GM21529 (cell line): ENCODE measurements at regions not wholly inside any gene's neighbourhood (a gene's known extent, or its start where the extent isn't known, plus 50 kb on each side); places are given as distances from the start of the nearest gene placed in this dataset.
"Not testable (repeated sequence)": the region's sequence is repeated elsewhere in the genome, so short reads cannot be mapped to it uniquely, and the experiment has no call there.

Experiments
- ATAC-seq: cut with Tn5 transposase; IDR thresholded peaks from one replicate; pipeline ENCODE4 v1.9.1; 2021; ENCODE audit not compliant: unreplicated experiment

DNA sequence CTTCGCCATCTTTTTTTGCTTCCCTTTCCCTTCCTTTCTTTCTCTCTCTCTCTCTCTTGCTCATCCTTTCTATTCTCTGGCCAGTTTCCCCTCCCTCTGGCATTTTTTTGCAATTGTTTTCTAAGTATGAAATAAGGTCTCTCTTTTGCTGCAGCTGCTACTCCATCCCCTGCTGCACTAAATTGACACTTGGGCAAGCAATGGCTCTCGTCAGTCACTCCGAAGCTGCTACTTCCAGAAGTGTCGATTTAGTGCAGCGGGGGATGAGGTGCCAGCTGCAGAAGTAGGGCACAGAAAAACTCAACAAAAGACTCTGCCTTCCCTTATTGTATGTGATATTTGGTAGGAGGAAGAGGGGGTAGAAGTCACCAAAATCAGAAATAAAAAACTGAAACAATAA lies 642.3 kb downstream of the RWDD3 start:
- ATAC-seq, result no peak

DNA sequence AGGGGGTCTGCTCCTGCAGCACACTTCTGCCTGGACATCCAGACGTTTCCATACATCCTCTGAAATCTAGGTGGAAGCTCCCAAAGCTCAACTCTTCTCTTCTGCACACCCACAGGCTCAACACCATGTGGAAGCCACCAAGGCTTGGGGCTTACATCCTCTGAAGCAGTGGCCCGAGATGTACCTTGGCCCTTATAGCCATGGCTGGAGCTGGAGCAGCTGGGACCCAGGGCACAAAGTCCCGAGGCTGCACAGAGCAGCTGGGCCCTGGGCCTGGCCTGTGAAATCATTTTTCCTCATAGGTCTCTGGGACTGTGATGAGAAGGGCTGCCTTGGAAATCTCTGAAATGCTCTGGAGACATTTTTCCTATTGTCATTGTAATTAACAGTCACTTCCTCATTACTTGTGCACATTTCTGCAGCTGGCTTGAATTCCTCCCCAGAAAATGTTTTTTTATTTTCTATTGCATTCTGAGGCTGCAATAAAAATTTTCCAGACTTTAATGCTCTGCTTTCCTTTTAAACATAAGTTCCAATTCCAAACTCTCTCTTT lies 645.6 kb downstream of the RWDD3 start:
- no peak for ATAC-seq

DNA sequence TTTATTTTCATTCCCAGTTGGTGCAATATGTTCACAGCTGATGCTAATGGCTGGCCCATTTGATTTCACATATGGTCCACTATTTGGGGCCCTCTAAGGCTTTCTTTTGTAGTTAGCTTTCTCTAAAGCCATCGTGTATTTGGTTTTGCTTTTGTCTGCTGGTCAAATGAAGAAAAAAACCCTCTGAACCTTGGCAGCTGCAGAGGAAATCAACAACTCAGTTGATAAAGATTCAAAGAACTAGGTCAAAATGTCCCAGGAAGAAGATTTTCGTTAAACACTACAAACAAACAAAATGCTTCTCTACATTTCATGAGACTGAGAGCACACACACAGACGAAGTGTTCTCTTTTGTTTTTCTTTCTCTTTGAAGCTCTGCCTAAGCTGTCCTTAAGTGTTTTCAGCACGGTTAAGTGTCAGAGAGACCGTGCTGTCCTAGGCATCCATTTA lies 655.0 kb downstream of the RWDD3 start:
- ATAC-seq, result no peak

DNA sequence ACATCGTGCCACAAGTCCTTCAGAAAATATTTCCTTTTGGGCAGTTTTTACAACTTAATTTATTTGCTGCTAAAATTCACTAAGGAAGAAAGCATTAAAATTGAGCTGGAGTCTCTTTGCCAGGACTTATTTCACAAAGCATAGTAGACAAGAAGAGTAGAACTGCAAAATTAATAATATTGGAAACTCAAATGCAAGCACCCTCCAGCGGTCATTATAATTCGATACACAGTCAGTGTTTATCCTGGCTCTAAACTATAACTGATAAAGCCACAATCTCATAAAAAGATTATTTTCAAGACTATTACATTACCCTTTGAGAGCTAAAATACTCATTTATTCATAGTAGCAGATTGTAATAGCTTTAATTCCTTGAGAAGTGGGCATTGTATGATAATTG lies 655.4 kb downstream of the RWDD3 start:
- no peak for ATAC-seq

DNA sequence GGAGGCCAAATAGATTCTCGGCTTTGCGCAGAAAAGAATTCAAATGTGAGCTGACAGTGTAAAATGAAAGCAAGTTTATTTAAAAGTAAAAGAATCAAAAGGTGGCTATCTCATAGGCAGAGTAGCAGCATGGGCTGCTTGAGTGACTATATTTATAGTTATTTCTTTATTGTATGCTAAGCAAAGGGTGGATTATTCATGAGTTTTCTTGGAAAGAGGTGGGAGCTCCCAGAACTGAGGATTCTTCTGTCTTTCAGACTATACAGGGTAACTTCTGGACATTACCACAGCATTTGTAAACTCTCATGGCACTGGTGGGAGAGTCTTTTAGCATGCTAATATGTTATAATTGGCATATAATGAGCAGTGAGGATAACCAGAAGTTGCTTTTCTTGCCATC lies 659.9 kb downstream of the RWDD3 start:
- no peak for ATAC-seq

DNA sequence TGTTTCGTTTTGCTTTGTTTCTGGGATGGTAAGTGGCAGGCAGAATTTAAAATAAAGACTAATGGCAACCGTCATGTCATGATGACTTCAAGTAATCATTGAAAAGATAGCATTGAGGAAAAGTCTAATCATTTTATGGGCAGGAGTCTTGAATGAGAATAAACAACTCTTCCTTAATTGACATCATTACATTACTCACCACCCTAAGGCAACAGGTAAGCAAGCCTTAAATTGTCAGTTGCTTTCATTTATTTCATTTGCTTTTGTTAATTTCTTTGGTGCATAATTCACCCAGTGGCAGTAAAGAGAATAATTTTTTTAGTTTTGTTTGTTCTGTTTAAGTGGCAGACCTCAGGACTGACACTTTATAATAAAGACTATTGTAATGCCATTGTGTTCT lies 669.0 kb downstream of the RWDD3 start:
- ATAC-seq, result no peak

DNA sequence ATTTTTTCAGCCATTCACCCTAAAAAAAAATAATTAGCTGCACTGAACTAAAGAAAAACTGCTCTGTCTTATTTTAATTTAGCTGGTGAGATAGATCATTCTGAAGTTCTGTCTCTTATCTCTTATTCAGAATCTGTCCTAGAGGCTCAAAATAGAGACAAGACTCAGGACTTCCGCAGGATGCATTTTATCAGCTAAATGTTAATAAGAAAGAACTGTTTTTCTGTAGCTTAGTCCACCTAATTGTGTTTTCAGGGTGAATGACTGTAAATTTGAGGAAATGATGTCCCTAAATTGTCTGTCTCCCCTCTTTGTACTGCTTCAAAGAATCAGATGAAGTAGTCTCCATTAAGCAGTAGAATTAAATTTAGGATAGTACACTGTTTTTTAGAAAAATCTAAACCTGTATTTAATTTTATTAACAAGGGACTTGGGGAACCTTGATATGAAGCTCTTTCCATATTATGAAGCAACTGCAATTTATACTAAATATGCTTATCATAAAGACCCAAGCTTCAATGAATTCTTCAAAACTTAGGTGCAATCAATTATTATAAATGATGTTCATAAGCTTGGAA lies 671.9 kb downstream of the RWDD3 start:
- no peak for ATAC-seq

DNA sequence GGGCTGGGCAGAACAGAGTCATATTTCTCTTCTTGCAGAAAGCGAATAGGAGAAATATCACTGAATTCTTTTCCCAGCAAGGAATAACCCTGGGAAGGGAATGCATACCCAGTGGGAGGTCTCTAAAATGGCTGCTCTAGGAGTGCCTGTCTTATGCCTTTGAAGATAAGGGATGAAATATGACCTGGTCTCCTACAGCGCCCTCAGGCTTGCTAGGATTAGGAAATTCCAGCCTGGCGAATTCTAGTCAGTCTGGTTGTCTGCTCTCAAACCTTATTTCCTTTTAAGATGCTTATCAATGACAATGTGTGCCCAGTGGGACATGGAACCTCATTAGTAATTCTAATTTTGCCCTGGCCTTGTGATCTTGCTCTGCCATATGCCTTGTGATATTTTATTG lies 677.7 kb downstream of the RWDD3 start:
- ATAC-seq, result not testable (repeated sequence)

DNA sequence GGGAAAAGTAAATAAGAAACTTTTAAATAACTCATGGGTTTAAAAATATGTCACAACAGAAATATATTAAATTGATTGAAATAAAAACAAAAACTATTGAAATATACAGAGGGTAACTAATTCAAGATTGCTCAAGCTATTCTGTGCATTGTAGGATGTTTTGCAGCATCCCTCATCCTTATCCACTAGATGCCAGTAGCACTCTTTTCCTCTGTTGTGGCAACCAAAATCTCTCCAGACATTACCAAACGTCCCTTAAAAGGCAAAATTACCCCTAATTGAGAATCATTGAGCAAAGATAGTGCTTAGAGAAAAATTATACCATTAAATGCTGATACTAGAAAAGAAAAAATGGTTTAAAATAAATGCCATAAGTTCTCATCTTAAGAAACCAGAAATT lies 682.6 kb downstream of the RWDD3 start:
- no peak for ATAC-seq

DNA sequence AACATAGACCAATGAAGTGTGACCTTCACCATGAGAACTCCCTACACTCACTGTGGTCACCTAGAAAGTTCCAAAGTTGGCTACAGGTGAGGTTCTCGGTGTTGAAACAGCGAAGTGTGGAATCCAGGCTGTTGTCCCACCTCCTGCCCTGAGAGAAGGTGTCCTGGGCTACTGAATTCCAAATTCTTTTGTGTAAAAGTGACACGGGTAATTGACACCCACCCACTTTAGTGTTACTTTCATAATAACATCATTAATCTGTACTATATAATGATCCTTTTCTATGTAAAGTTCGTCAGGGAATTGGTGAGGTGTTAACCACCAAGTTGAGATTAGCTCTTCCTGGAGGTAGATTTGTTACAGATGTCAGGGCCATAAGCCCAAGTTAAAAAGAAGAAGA lies 690.7 kb downstream of the RWDD3 start:
- ATAC-seq, result no peak

DNA sequence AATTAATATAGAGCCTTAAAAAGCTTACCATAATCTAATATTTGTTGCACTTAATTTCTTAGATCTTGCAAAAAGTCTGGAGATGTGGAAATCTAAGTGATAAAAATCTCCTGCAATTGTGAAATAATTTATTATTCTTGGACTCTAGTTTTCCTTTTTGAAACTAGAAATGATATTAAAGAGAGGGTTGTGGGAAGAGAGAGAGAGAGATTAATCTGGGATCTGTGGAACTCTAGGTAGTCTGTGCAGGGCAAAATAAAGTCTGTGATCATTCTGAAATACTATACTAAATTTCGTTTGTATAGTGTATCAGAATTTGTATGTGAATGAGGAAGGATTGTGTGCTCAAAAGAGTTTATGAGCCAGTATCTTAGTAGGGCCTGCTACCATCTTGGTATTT lies 692.3 kb downstream of the RWDD3 start:
- ATAC-seq, result no peak

DNA sequence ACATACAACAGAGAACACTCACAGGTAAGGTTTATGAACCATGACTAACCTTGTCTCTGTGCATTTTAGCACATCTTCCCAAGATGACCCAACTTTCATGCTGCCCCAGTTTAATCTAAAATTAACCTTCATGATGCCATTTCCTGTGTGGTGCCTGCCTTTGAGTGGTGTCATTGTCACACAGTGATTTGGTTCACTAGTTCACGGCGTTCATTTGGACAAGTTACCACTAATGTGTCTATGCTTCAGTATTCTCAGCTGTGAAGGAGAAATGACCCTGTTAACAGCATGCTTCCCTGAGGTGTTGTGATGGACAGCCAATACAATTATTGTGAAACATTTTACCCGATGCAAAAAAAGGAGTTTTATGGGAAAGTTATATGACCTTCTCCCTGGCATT lies 693.1 kb downstream of the RWDD3 start:
- no peak for ATAC-seq

DNA sequence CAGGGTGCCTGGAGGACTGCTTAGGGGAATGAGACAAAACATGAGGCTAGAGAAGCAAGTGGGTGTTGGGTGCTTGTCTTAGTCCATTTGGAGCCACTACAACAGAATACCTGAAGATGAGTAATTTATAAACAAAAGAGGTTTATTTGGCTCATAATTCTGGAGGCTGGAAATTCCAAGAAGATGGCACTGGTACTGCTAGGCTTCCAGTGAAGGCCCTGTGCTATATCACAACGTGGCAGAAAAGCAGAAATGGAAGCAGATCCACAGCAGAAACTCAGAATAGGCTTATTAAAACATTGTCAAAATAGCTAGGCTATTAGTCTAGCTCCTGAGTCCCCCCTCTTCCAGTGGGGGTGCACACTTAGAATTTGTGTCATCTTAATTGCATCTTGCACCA lies 701.7 kb downstream of the RWDD3 start:
- ATAC-seq, result no peak

DNA sequence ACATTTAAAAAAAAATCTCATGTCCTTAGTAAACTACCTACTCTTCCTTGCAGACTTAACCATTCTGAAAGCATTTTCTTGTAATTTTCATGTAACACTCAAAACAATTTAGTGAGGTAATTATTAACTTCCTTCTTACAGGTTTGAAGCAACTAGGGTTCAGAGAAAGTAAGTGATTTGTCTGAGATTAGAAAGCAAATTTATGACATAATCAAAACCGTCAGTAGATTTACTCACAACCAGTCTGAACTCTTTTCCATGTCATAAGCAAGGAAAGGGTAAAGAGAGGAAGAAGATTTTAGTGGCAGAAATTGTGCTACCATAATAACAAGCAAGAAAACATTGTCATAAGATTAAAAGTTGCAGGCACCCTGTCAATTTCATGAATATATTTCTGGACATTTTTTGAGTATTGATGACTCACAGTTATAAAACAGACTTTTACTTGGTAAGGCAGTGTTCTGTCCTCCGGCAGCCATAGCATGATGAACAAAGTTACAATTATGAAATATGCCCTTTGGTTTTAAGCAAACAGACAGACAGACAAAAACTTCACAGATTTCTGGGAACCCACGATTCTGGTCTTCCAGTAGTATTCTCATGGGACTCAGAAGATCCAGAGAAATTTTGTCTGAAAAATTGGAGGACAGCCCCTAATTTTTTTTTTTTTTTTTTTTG lies 707.2 kb downstream of the RWDD3 start:
- no peak for ATAC-seq

DNA sequence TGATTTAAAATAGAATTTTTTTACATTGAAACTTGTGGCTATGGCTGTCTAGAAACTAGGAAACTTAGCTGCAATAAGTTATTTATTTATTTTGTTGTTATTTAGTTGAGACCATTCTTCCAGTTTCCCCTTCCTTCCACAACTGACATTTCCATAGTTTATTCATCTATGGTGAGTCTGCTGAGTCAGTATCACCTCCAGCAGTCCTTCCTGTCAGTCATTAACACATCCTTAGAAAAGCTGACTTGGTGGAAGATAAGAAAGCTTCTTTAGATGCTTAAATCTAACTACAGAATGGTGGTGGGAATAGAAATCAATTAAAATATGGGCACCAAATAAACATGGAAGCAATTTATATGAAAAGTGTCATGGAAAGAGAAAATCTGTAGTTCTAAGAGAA lies 714.0 kb downstream of the RWDD3 start:
- no peak for ATAC-seq

DNA sequence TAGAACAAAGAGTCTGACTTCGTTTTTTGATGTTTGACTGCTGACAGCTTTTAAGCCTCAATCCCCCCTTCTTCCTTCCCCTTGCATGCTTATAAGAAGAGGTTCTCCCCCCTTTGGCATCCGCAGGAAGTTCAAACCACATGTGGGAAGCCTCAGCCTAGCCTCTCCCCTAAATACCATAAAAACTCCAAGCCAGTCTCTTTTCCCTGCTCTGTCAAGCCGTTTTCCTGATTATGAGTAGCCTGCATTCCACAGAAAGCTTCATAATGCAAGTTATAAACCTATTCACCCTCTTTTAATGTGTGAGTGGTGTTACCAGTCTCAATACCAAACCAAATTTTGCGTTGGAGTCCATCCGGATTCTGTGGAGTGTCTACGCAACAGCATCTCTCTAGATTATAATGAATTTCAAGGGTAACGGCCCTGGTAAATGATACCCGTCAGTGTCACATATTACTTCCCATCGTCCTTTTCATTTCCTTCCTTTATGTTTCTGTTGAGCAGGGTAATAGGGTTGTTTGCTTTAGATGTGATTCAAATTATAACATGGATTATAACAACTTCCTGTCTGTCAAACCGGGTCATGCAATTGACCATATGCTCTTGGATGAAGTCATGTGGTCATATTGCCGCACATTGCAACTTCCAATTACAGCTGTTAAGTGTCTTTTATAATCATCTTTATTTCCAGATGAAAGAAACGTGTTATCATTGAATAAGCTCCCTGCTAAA lies 717.5 kb downstream of the RWDD3 start:
- ATAC-seq, result no peak

DNA sequence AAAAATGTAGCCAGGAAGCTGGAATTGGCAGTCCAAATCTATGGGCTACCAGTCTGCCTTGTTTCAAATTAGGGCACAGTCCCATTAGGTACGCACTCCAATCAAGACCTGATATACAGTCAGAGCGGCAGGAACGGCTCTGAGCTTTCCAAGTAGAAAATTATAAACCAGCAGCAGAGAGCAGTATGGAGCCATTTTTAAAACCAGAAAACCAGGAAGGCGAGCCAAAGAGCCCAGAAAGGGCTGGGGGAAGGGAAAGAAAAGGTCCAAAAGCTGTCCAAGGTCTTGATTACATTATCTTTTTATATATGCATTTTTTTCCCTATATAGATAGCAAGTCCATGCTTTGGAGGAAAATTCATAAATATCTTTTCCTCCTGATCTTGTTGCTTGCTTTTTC lies 719.0 kb downstream of the RWDD3 start:
- ATAC-seq, result no peak

DNA sequence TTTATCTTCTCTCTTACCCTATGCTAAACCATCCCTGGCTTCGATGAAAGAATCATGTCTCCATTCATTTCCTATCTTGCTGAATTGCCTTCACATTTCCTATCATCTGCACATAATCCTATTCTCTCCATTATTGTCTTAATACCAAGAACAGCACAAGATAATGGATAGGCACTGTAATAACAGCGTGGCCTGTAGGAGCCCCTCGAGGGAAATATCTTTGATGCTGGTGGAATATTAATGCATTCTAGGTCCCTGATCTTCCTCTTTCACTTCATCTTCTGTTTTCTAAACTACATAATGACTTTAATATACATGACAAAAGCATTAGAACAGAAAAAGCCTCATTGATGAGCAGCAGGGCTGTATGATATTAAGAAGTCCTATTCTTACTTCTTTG lies 720.6 kb downstream of the RWDD3 start:
- ATAC-seq, result no peak

DNA sequence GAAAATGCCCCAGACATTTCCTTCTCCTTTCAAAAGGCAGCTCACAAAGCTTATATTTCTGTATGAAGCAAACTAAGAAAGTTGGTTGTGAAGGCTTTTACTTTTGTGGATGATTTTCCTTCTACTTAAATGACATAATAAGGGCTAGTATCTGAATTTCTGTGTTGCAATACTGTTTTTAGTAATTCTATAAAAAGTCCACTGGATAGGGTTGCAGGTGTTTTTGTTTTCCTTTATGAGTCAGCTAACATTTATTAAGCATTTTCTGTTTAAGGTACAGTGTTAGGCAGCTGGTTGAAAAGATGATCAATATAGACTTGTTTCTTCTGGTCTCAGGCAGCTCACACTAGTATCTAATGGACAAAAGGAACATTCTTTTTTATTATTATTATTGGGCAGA lies 722.2 kb downstream of the RWDD3 start:
- ATAC-seq, result no peak

DNA sequence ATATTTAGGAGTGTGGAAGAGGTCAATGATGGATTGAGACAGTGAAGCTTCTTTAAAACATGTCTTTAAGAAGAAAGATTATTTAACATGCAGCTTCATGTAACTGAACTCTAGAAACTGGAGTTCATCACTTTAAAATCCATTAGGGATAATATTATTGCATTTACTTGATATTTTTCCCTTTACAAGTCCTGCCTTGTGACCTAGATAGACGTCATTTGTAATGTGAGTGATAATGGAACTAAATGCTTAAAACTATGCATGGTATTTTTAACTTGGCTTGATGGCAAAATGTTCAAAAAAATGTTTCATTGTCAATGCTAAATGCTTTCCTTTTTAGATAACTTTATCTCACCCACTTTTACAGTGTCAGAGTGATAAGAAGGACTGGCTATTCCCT lies 723.7 kb downstream of the RWDD3 start:
- no peak for ATAC-seq

DNA sequence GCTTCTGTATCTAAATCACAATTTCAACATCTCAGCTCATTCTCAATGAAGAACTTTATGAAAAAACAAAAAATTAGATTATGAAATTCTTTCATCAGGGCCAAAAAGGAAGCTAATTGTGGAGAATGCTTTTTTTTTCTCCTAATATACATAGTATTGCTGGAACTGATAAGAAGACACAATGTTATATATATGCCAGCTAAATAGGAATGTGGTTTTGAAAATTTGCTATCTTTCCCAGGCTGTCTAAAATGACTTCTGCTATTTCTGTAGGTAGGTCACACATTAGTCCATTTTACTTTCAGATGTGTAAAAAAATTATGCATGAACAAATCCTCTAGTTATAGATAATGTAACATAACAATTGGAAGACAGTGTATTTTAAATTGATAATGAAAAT lies 732.9 kb downstream of the RWDD3 start:
- no peak for ATAC-seq

DNA sequence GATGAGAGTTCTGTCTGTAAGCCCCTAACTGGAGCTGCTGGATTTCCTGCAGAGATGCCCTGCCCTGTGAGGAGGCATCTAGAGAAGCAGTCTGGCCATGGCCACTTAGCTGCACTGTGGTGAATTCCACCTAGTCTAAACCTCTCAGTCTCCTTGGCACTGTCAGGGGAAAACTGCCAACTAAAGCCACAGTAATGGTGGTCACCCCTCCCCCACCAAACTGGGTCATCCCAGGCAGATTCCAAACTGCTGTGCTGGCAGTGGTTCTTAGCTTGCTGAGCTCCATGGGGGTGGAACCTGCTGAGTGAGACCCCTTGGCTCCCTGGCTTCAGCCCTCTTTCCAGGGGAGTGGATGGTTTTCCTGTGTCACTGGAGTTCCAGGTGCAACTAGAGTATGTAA lies 740.6 kb downstream of the RWDD3 start:
- no peak for ATAC-seq
